ENCODE measurements at regions not wholly inside any gene's neighbourhood (a gene's known extent, or its start where the extent isn't known, plus 50 kb on each side); places are given as distances from the start of the nearest gene placed in this dataset.

GRCh38 chr2:83051538-83052170 lies 1407.4 kb downstream of the SUCLG1 start:
- TF ChIP-seq REST (IDR thresholded peaks at IDR 0.05; ENCODE audit: insufficient read depth in 1 of 2, low read depth in 2 of 2, low read length in 1 of 2) (no peak), CTCF (IDR thresholded peaks at IDR 0.05) (no peak), TCF7L2 (IDR thresholded peaks at IDR 0.05; ENCODE audit: low read depth, low read length) (no peak), POLR2AphosphoS5 (IDR thresholded peaks at IDR 0.05; ENCODE audit: low read depth, low read length) (no peak)

Data from Panc1 (cell line).